HCT116 (cell line): ENCODE measurements at regions not wholly inside any gene's neighbourhood (a gene's known extent, or its start where the extent isn't known, plus 50 kb on each side); places are given as distances from the start of the nearest gene placed in this dataset.

Source experiments
- EZH2 ChIP-seq: fragments of 200-600 bp; sonication (generic); IDR thresholded peaks from 2 replicates; pipeline ENCODE4 v1.6.1; 2017; ENCODE audit warnings: antibody characterized with exemption, mixed run types
- EZH2phosphoT487 ChIP-seq: fragments of 200-600 bp; IDR thresholded peaks from 2 replicates; pipeline ENCODE4 v1.6.1; 2018; ENCODE audit warnings: antibody characterized with exemption, borderline replicate concordance
- JUND ChIP-seq: IDR thresholded peaks from 2 replicates; pipeline ENCODE4 v1.6.1; 2012
- MAX ChIP-seq: IDR thresholded peaks from 2 replicates; pipeline ENCODE4 v1.6.1; 2012
- POLR2A ChIP-seq: IDR thresholded peaks from 2 replicates; pipeline ENCODE4 v1.7.0; 2011; ENCODE audit warnings: borderline replicate concordance; ENCODE audit not compliant: insufficient read depth, insufficient read length; ENCODE audit errors: extremely low read depth
- SRF ChIP-seq: IDR thresholded peaks from 2 replicates; pipeline ENCODE4 v1.6.1; 2012; ENCODE audit warnings: low read depth
- ZNF274 ChIP-seq: fragments of 200-500 bp; sonication (Bioruptor generic); IDR thresholded peaks from 2 replicates; pipeline ENCODE4 v1.6.1; 2014; ENCODE audit warnings: mild to moderate bottlenecking, low read depth, low read length, inconsistent platforms
- TF ChIP-seq, protein P1 (sequence below), 3 experiments: fragments of 200-600 bp in 1 of 3; sonication (generic) in 1 of 3; IDR thresholded peaks in 2 of 3; conservative IDR thresholded peaks in 1 of 3; 2 replicates each; pipeline ENCODE4 v1.5.1; 2012 to 2017; ENCODE audit warnings: low read depth in 2 of 3, low read length in 2 of 3, antibody characterized with exemption in 1 of 3, borderline replicate concordance in 1 of 3, control low read depth in 1 of 3, mild to moderate bottlenecking in 1 of 3, mixed read lengths in 1 of 3, mixed run types in 1 of 3, moderate library complexity in 1 of 3; ENCODE audit not compliant: insufficient read depth in 1 of 3

- no peak for TF ChIP-seq JUND
- TF ChIP-seq EZH2phosphoT487, result no peak
- TF ChIP-seq, protein P1, sequence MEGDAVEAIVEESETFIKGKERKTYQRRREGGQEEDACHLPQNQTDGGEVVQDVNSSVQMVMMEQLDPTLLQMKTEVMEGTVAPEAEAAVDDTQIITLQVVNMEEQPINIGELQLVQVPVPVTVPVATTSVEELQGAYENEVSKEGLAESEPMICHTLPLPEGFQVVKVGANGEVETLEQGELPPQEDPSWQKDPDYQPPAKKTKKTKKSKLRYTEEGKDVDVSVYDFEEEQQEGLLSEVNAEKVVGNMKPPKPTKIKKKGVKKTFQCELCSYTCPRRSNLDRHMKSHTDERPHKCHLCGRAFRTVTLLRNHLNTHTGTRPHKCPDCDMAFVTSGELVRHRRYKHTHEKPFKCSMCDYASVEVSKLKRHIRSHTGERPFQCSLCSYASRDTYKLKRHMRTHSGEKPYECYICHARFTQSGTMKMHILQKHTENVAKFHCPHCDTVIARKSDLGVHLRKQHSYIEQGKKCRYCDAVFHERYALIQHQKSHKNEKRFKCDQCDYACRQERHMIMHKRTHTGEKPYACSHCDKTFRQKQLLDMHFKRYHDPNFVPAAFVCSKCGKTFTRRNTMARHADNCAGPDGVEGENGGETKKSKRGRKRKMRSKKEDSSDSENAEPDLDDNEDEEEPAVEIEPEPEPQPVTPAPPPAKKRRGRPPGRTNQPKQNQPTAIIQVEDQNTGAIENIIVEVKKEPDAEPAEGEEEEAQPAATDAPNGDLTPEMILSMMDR (IDR thresholded peaks at IDR 0.05 in 2 of 3, conservative IDR thresholded peaks at IDR 0.05 in 1 of 3; ENCODE audit: borderline replicate concordance in 1 of 3, insufficient read depth in 1 of 3, low read depth in 2 of 3, low read length in 2 of 3), result no peak
- no peak for TF ChIP-seq POLR2A
- no peak for TF ChIP-seq SRF
- no peak for TF ChIP-seq ZNF274
- TF ChIP-seq MAX, result no peak
- TF ChIP-seq EZH2, result no peak
Measured at GRCh38 chr5:157984611-157985010, 125.7 kb upstream of the CLINT1 start.
